Endothelial cell of umbilical vein (primary cell): ENCODE measurements at regions not wholly inside any gene's neighbourhood (a gene's known extent, or its start where the extent isn't known, plus 50 kb on each side); places are given as distances from the start of the nearest gene placed in this dataset.

Experiments used
- BruUV-seq: library from RNA; stranded (reverse); fragments of 400-500 nt; replicated peaks from 2 replicates; lab custom pipeline; 2021; lab: Mats Ljungman, UMichigan
- CTCF ChIA-PET: fragments of 300-600, 350-600 bp; sonication (Branson Sonifier 250); formaldehyde crosslinking; loops from one replicate; lab custom pipeline; 2021; ENCODE audit warnings: antibody characterized with exemption, inconsistent platforms; lab: Charles Lee
- POLR2A ChIA-PET: fragments of 300-600, 350-600 bp; sonication (Branson Sonifier 250); formaldehyde crosslinking; loops from one replicate; lab custom pipeline; 2021; ENCODE audit warnings: antibody characterized with exemption, inconsistent platforms; lab: Charles Lee
- DNase-seq: peaks from one replicate; pipeline ENCODE4 v3.0.0-alpha.2; 2011; ENCODE audit warnings: low read depth, low spot score
- FAIRE-seq: peaks from 2 replicates; lab custom pipeline; 2011; peaks lifted over from hg19 to GRCh38; lab: Jason Lieb, UNC
- H2AFZ ChIP-seq: 2 replicates; pipeline ENCODE4 v1.6.0; 2012; ENCODE audit warnings: low read depth, low read length, control low read depth, inconsistent platforms
- H3K27ac ChIP-seq: 2 replicates; pipeline ENCODE4 v1.5.1; 2011; ENCODE audit warnings: low read depth, mild to moderate bottlenecking, control low read depth, low read length, moderate library complexity; ENCODE audit not compliant: insufficient read depth
- H3K27me3 ChIP-seq, 2 experiments: 2 replicates each; pipeline versions ENCODE4 v1.6.0 to v1.6.1; 2011; ENCODE audit warnings: low read length in 2 of 2, mixed read lengths in 1 of 2; ENCODE audit not compliant: control insufficient read depth in 2 of 2, insufficient read depth in 2 of 2
- H3K36me3 ChIP-seq, 2 experiments: 2 replicates in 1 of 2; 3 replicates in 1 of 2; pipeline ENCODE4 v1.5.1; 2011; ENCODE audit warnings: low read length in 2 of 2, mild to moderate bottlenecking in 1 of 2, moderate library complexity in 1 of 2; ENCODE audit not compliant: control insufficient read depth in 2 of 2, insufficient read depth in 2 of 2; ENCODE audit errors: extremely low read depth in 1 of 2
- H3K4me1 ChIP-seq: 3 replicates; pipeline ENCODE4 v1.5.1; 2011; ENCODE audit warnings: mild to moderate bottlenecking, low read length; ENCODE audit not compliant: control insufficient read depth, insufficient read depth; ENCODE audit errors: extremely low read depth
- H3K4me2 ChIP-seq: 2 replicates; pipeline ENCODE4 v1.6.1; 2011; ENCODE audit warnings: low read length, control low read depth, mixed read lengths; ENCODE audit not compliant: insufficient read depth
- H3K4me3 ChIP-seq, 3 experiments: fragments of 200-600 bp in 1 of 3; sonication (generic), shearing (Covaris generic) in 1 of 3; replicated peaks in 1 of 3; 2 replicates each; pipeline ENCODE4 v1.5.1; 2011 to 2016; ENCODE audit warnings: control low read depth in 3 of 3, low read length in 3 of 3, mild to moderate bottlenecking in 2 of 3, inconsistent platforms in 1 of 3, low read depth in 1 of 3, moderate library complexity in 1 of 3; ENCODE audit not compliant: insufficient read depth in 1 of 3
- H3K79me2 ChIP-seq: 2 replicates; pipeline ENCODE4 v1.6.0; 2012; ENCODE audit warnings: low read length, inconsistent platforms; ENCODE audit not compliant: control insufficient read depth, insufficient read depth
- H3K9ac ChIP-seq: replicated peaks from 2 replicates; pipeline ENCODE3; 2011; ENCODE audit warnings: low read length, control low read depth; ENCODE audit not compliant: insufficient read depth; ENCODE audit errors: extremely low read depth
- H3K9me1 ChIP-seq: replicated peaks from 3 replicates; pipeline ENCODE4 v1.6.0; 2011; ENCODE audit warnings: mild to moderate bottlenecking, low read length; ENCODE audit not compliant: control insufficient read depth, insufficient read depth; ENCODE audit errors: extremely low read depth
- H3K9me3 ChIP-seq: replicated peaks from 2 replicates; pipeline ENCODE4 v1.5.1; 2012; ENCODE audit warnings: low read length, inconsistent platforms; ENCODE audit not compliant: control insufficient read depth, insufficient read depth
- H4K20me1 ChIP-seq: replicated peaks from 2 replicates; pipeline ENCODE3; 2011; ENCODE audit warnings: mild to moderate bottlenecking, low read length; ENCODE audit not compliant: control insufficient read depth, insufficient read depth; ENCODE audit errors: extremely low read depth
- EZH2 ChIP-seq: IDR thresholded peaks from 2 replicates; pipeline ENCODE4 v1.6.1; 2012; ENCODE audit warnings: borderline replicate concordance, low read depth, mild to moderate bottlenecking, moderate library complexity, low read length, inconsistent platforms; ENCODE audit not compliant: severe bottlenecking
- FOS ChIP-seq: IDR thresholded peaks from 2 replicates; pipeline ENCODE4 v1.6.1; 2011; ENCODE audit warnings: mild to moderate bottlenecking, low read length, moderate library complexity, borderline replicate concordance; ENCODE audit not compliant: insufficient read depth
- GATA2 ChIP-seq: IDR thresholded peaks from 2 replicates; pipeline ENCODE4 v1.7.0; 2011; ENCODE audit warnings: low read depth, mild to moderate bottlenecking, moderate library complexity, mixed read lengths, low read length; ENCODE audit not compliant: insufficient read length, insufficient read depth
- JUN ChIP-seq: IDR thresholded peaks from 2 replicates; pipeline ENCODE4 v1.6.1; 2011; ENCODE audit warnings: borderline replicate concordance, low read depth; ENCODE audit not compliant: insufficient read length, insufficient read depth
- MYC ChIP-seq: IDR thresholded peaks from one replicate; pipeline ENCODE4 v1.6.1; 2011; ENCODE audit warnings: mild to moderate bottlenecking, low read depth, low read length
- POLR2A ChIP-seq: IDR thresholded peaks from 2 replicates; pipeline ENCODE4 v1.6.1; 2012; ENCODE audit warnings: low read depth, mild to moderate bottlenecking, control low read depth, low read length
- POLR2AphosphoS5 ChIP-seq: IDR thresholded peaks from 2 replicates; pipeline ENCODE4 v1.6.1; 2012; ENCODE audit warnings: low read depth, mild to moderate bottlenecking, control low read depth, low read length, moderate library complexity; ENCODE audit not compliant: insufficient read depth
- dilution Hi-C: fragments of 300-500 bp; cut with MboI; formaldehyde crosslinking; loops from one replicate; pipeline ENCODE4 v1.15.0; 2019; ENCODE audit warnings: low sequenced_read_pairs; ENCODE audit not compliant: extremely low pct_ligation_motif_present
- intact Hi-C: fragments of 100-400 bp; cut with micrococcal nuclease; formaldehyde crosslinking; loops from one replicate; pipeline ENCODE4 v1.10.0; 2022
- TF ChIP-seq, protein P1 (sequence below): IDR thresholded peaks from 2 replicates; pipeline ENCODE4 v1.6.1; 2011; ENCODE audit not compliant: insufficient read depth, insufficient read length
- TF ChIP-seq, protein P2 (sequence below), 2 donors: IDR thresholded peaks; 1 replicate in 1 of 2; 2 replicates in 1 of 2; pipeline ENCODE4 v1.5.1; 2011; ENCODE audit warnings: low read length in 2 of 2, mild to moderate bottlenecking in 2 of 2, moderate library complexity in 2 of 2, control low read depth in 1 of 2, inconsistent platforms in 1 of 2, low read depth in 1 of 2; ENCODE audit not compliant: insufficient read depth in 1 of 2; ENCODE audit errors: extremely low read depth in 1 of 2

GRCh38 chr10:107502229-107502985 lies 337.9 kb upstream of the SORCS1 start:
- no peak for FAIRE-seq
- peaks cover 6% of the 10 kb centered on the region for H3K9me3 ChIP-seq
- ChIA-PET POLR2A (no interaction called here), CTCF (no interaction called here)
- no TSS peak for BruUV-seq
- no peaks in the 10 kb centered on the region for H3K4me1 ChIP-seq
- no peak overlapping the region for H2AFZ ChIP-seq
- no peaks in the 10 kb centered on the region for H3K9me1 ChIP-seq
- H3K4me2 ChIP-seq = no peak overlapping the region
- dilution Hi-C loops = no loop called here
- intact Hi-C loops = no loop called here
- H3K9ac ChIP-seq = no peak overlapping the region
- H3K27me3 ChIP-seq = no peaks in the 10 kb centered on the region
- H4K20me1 ChIP-seq = no peaks in the 10 kb centered on the region
- no peak overlapping the region for H3K4me3 ChIP-seq
- H3K27ac ChIP-seq = no peak overlapping the region
- no peak for DNase-seq
- no peaks in the 10 kb centered on the region for H3K79me2 ChIP-seq
- no peaks in the 10 kb centered on the region for H3K36me3 ChIP-seq
- TF ChIP-seq, protein P1, sequence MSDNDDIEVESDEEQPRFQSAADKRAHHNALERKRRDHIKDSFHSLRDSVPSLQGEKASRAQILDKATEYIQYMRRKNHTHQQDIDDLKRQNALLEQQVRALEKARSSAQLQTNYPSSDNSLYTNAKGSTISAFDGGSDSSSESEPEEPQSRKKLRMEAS = no peak
- no peak for TF ChIP-seq EZH2
- TF ChIP-seq, protein P2, sequence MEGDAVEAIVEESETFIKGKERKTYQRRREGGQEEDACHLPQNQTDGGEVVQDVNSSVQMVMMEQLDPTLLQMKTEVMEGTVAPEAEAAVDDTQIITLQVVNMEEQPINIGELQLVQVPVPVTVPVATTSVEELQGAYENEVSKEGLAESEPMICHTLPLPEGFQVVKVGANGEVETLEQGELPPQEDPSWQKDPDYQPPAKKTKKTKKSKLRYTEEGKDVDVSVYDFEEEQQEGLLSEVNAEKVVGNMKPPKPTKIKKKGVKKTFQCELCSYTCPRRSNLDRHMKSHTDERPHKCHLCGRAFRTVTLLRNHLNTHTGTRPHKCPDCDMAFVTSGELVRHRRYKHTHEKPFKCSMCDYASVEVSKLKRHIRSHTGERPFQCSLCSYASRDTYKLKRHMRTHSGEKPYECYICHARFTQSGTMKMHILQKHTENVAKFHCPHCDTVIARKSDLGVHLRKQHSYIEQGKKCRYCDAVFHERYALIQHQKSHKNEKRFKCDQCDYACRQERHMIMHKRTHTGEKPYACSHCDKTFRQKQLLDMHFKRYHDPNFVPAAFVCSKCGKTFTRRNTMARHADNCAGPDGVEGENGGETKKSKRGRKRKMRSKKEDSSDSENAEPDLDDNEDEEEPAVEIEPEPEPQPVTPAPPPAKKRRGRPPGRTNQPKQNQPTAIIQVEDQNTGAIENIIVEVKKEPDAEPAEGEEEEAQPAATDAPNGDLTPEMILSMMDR (IDR thresholded peaks at IDR 0.05; ENCODE audit: extremely low read depth in 1 of 2, insufficient read depth in 1 of 2, low read depth in 1 of 2, low read length in 2 of 2) = no peak

DNA sequence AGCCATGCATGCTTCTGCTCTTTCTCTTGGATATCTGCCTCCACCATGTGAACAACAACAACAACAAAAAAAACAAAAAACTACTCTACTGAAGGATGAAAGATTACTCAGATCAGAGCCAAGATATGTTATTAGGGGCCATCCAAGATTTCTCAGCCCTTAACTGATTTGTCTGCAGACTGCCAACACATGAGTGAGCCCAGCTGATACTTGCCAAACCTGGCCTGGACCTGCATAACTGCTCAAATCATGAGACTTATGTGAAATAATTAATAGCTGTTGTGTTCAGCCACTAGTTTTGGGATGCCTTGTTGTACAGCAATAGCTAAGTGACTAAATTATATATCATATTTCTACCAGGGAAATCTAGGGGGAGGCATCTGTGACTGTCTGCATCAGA lies 334.5 kb upstream of the SORCS1 start:
- no peak for DNase-seq
- Histone ChIP-seq H3K9me3 (peaks cover 3% of the 10 kb centered on the region), H3K4me2 (no peak overlapping the region), H2AFZ (no peak overlapping the region), H3K4me1 (no peaks in the 10 kb centered on the region), H4K20me1 (no peaks in the 10 kb centered on the region), H3K27me3 (no peaks in the 10 kb centered on the region), H3K9ac (no peak overlapping the region), H3K4me3 (no peak overlapping the region), H3K79me2 (no peaks in the 10 kb centered on the region), H3K27ac (no peak overlapping the region), H3K36me3 (no peaks in the 10 kb centered on the region), H3K9me1 (no peaks in the 10 kb centered on the region)
- BruUV-seq = no TSS peak
- ChIA-PET POLR2A (no interaction called here), CTCF (no interaction called here)
- intact Hi-C loops = no loop called here
- dilution Hi-C loops = no loop called here
- FAIRE-seq = no peak
- TF ChIP-seq FOS (no peak), POLR2A (no peak), JUN (no peak), GATA2 (no peak), EZH2 (no peak), MYC (no peak), POLR2AphosphoS5 (no peak)
- TF ChIP-seq, protein P1 = no peak
- TF ChIP-seq, protein P2 (IDR thresholded peaks at IDR 0.05; ENCODE audit: extremely low read depth in 1 of 2, insufficient read depth in 1 of 2, low read depth in 1 of 2, low read length in 2 of 2) = no peak
